ENCODE measurements at regions not wholly inside any gene's neighbourhood (a gene's known extent, or its start where the extent isn't known, plus 50 kb on each side); places are given as distances from the start of the nearest gene placed in this dataset.

DNA sequence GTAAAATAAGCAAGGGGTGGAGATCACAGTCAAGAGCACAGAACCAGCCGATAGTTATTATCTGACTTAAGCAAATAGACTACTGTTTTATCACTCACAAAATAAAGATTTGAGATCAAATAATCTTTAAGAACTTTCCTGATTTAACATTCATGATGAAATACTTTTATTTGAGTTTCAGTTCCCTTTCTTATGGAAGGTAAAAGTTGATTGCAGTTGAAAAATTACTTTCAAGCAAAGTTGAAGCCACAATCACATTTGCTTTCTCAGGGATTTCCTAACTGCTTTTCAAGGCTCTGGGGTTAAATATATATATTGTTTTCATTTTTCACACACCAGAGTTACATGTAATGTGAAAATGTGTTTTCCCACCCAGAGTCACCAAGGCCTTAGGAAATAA, 599.5 kb downstream of the KCNJ3 start:
- no peak for TF ChIP-seq CTCF (IDR thresholded peaks at IDR 0.05; ENCODE audit: insufficient read depth, low read depth, low read length)
- no peak for TF ChIP-seq EZH2 (IDR thresholded peaks at IDR 0.05; ENCODE audit: insufficient read depth, low read length)

Data from astrocyte (in vitro differentiated cells and primary cell).